GM18499 (cell line): ENCODE measurements at regions not wholly inside any gene's neighbourhood (a gene's known extent, or its start where the extent isn't known, plus 50 kb on each side); places are given as distances from the start of the nearest gene placed in this dataset.

ENCODE experiments used
- ATAC-seq: cut with Tn5 transposase; IDR thresholded peaks from one replicate; pipeline ENCODE4 v1.9.1; 2021; ENCODE audit warnings: moderate number of reproducible peaks; ENCODE audit not compliant: insufficient read depth, unreplicated experiment

- no peak for ATAC-seq
These were observed 84.0 kb upstream of the PALMD start for GRCh38 chr1:99561952-99562351.

- no peak for ATAC-seq
These were observed 80.2 kb upstream of the PALMD start for GRCh38 chr1:99565606-99566289.

- ATAC-seq: no peak
These were observed 79.5 kb upstream of the PALMD start for GRCh38 chr1:99566290-99567021.

- ATAC-seq: no peak
These were observed 75.3 kb upstream of the PALMD start for GRCh38 chr1:99570486-99571089.

GRCh38 chr1:99571092-99571734 is 74.7 kb upstream of the PALMD start:
- ATAC-seq: no peak

GRCh38 chr1:99573431-99574217 is 72.3 kb upstream of the PALMD start:
- ATAC-seq: no peak

- ATAC-seq: no peak
These were observed 68.6 kb upstream of the PALMD start for GRCh38 chr1:99577313-99577712.

- no peak for ATAC-seq
These were observed 66.2 kb upstream of the PALMD start for GRCh38 chr1:99579691-99580172.

GRCh38 chr1:99580451-99580850 is 65.5 kb upstream of the PALMD start:
- ATAC-seq: no peak

- no peak for ATAC-seq
These were observed 58.9 kb upstream of the PALMD start for GRCh38 chr1:99587008-99587407.

GRCh38 chr1:99589186-99589636 is 56.7 kb upstream of the PALMD start:
- ATAC-seq: no peak

- no peak for ATAC-seq
These were observed 55.2 kb upstream of the PALMD start for GRCh38 chr1:99590578-99591209.

GRCh38 chr1:99591886-99592285 is 54.0 kb upstream of the PALMD start:
- ATAC-seq: no peak

GRCh38 chr1:99594205-99594604 is 51.7 kb upstream of the PALMD start:
- no peak for ATAC-seq

GRCh38 chr1:99595041-99595440 is 50.9 kb upstream of the PALMD start:
- no peak for ATAC-seq

GRCh38 chr1:99595441-99595840 is 50.5 kb upstream of the PALMD start:
- no peak for ATAC-seq
